AG04450 (cell line): ENCODE measurements at regions not wholly inside any gene's neighbourhood (a gene's known extent, or its start where the extent isn't known, plus 50 kb on each side); places are given as distances from the start of the nearest gene placed in this dataset.

ENCODE experiments used
- CTCF ChIA-PET: fragments of 300-600, 350-600 bp; formaldehyde crosslinking; extraction: SDS; loops from one replicate; lab custom pipeline; 2022; ENCODE audit warnings: antibody characterized with exemption, inconsistent platforms; lab: Charles Lee
- POLR2A ChIA-PET: fragments of 350-600 bp; formaldehyde crosslinking; extraction: SDS; loops from one replicate; lab custom pipeline; 2021; ENCODE audit warnings: antibody characterized with exemption, inconsistent platforms; lab: Yijun Ruan, JAX
- DNase-seq: peaks from one replicate; pipeline ENCODE4 v3.0.0-alpha.2; 2011; ENCODE audit warnings: low read depth, low spot score
- H3K27ac ChIP-seq: one replicate; pipeline ENCODE4 v1.5.1; 2012; ENCODE audit warnings: low read depth, low read length, control low read depth
- H3K27me3 ChIP-seq: one replicate; pipeline ENCODE4 v1.6.0; 2012; ENCODE audit warnings: low read length; ENCODE audit not compliant: control insufficient read depth, insufficient read depth
- H3K4me3 ChIP-seq: 2 replicates; pipeline ENCODE4 v1.5.1; 2011; ENCODE audit warnings: mild to moderate bottlenecking, low read depth, low read length, control low read depth
- H3K9me3 ChIP-seq: 2 replicates; pipeline ENCODE4 v1.5.1; 2012; ENCODE audit warnings: low read length; ENCODE audit not compliant: control insufficient read depth, insufficient read depth
- CTCF ChIP-seq: IDR thresholded peaks from 2 replicates; pipeline ENCODE4 v1.5.1; 2011; ENCODE audit warnings: low read depth, low read length, control low read depth, inconsistent platforms

- Histone ChIP-seq H3K27me3 (no peaks in the 10 kb centered on the region), H3K27ac (no peak overlapping the region), H3K4me3 (no peak overlapping the region), H3K9me3 (no peaks in the 10 kb centered on the region)
- no peak for TF ChIP-seq CTCF
- CTCF ChIA-PET, result interaction anchor here (1.5 kb wide), 1 partner anchor 34 kb away, joined by 6 read pairs; no protein-coding TSS in a partner anchor
- POLR2A ChIA-PET, result no interaction called here
- no peak for DNase-seq
Measured at GRCh38 chr4:123598331-123598730, 201.7 kb downstream of the SPRY1 start.

GRCh38 chr4:123599061-123599919 lies 202.7 kb downstream of the SPRY1 start:
- no peak for DNase-seq
- Histone ChIP-seq H3K4me3 (no peak overlapping the region), H3K27ac (no peak overlapping the region), H3K9me3 (no peaks in the 10 kb centered on the region), H3K27me3 (no peaks in the 10 kb centered on the region)
- ChIA-PET CTCF (interaction anchor here (1.5 kb wide), 1 partner anchor 35 kb away, joined by 6 read pairs; no protein-coding TSS in a partner anchor), POLR2A (no interaction called here)
- no peak for TF ChIP-seq CTCF

- CTCF ChIA-PET, result interaction anchor here (0.9 kb wide), 1 partner anchor 36 kb away, joined by 3 read pairs; no protein-coding TSS in a partner anchor
- DNase-seq, result no peak
Measured at GRCh38 chr4:123599920-123600810, 203.6 kb downstream of the SPRY1 start.

GRCh38 chr4:123600987-123601904 lies 204.7 kb downstream of the SPRY1 start:
- Histone ChIP-seq H3K4me3 (no peak overlapping the region), H3K27me3 (no peaks in the 10 kb centered on the region), H3K27ac (no peak overlapping the region), H3K9me3 (no peaks in the 10 kb centered on the region)
- no peak for TF ChIP-seq CTCF
- no peak for DNase-seq
- ChIA-PET POLR2A (no interaction called here), CTCF (interaction anchor here (0.9 kb wide), 1 partner anchor 37 kb away, joined by 3 read pairs; no protein-coding TSS in a partner anchor)

More at GRCh38 chr4:123599920-123600810, 203.6 kb downstream of the SPRY1 start:
- no peak for TF ChIP-seq CTCF
- POLR2A ChIA-PET, result no interaction called here
- no peaks in the 10 kb centered on the region for H3K9me3 ChIP-seq
- no peak overlapping the region for H3K4me3 ChIP-seq
- no peaks in the 10 kb centered on the region for H3K27me3 ChIP-seq
- H3K27ac ChIP-seq, result no peak overlapping the region
